8988T (cell line): ENCODE measurements at regions not wholly inside any gene's neighbourhood (a gene's known extent, or its start where the extent isn't known, plus 50 kb on each side); places are given as distances from the start of the nearest gene placed in this dataset.

Experiments
- DNase-seq: peaks from one replicate; pipeline ENCODE4 v3.0.0; 2011

- no peak for DNase-seq
Measured at GRCh38 chr1:98420376-98421084, 241.0 kb upstream of the SNX7 start.

GRCh38 chr1:98417820-98418219 lies 243.7 kb upstream of the SNX7 start:
- no peak for DNase-seq

- DNase-seq, result no peak
Measured at GRCh38 chr1:98410082-98410481, 251.4 kb upstream of the SNX7 start.

DNA sequence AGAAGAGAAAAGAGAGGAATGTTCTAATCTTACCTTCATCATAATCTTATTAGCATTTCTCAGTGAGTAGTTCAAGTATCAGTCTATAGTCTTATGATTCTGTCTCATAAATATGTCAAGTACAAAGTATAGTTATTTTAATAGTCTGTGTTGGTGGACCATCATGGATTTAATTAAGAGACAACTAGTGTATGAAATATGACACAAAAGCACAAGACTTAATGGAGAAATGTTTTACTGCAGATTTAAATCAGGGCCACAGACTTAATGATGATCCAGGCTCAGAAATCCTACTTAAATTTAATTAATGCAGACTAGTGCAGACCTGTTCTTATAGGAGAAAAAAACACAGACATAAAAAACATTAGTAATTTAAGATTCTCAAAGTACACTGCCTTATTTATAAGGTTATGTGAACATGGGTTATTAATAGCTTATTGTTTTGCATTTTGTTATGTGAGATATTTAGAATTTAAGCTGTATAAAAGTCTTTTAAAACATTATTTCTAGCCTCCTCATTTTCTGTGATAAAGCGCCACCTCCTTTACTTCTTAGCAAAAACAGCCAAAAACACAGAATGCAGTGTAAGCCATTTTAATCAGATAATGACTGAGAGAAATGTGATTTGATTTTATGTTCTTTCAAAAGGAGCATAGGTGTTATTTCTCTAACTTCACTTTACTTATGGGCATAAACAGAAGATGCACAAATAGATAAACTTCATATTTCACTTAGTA lies 255.0 kb upstream of the SNX7 start:
- no peak for DNase-seq

DNA sequence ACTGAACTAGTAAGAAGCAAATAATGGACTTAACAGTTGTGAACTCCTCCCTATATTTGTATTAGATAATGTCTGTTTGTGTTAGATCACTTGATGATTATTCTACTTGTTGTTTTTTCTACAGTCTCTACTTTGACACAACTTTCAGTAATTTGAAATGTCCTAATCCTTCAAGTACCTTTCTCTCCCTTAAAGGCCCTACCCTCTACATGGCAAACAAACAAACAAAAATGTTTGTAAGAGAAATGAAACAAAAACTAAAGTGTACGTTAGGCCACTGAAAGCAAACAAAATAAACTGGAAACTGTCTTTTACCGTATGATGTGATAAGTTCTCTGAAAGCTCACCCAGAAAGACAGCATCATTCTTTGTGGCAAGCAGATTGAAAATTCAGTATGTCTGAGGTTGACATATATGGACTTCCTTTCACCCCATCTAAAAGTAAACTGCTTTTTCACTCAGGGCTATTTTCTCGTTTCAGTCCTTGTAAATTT lies 255.9 kb upstream of the SNX7 start:
- no peak for DNase-seq

GRCh38 chr1:98404866-98405265 lies 256.7 kb upstream of the SNX7 start:
- DNase-seq, result no peak

- no peak for DNase-seq
Measured at GRCh38 chr1:98403963-98404480, 257.5 kb upstream of the SNX7 start.

GRCh38 chr1:98402860-98403259 lies 258.7 kb upstream of the SNX7 start:
- DNase-seq, result no peak

GRCh38 chr1:98400446-98400845 lies 261.1 kb upstream of the SNX7 start:
- DNase-seq, result no peak

GRCh38 chr1:98399218-98399617 lies 262.3 kb upstream of the SNX7 start:
- DNase-seq, result no peak

GRCh38 chr1:98398649-98399048 lies 262.9 kb upstream of the SNX7 start:
- DNase-seq, result no peak

GRCh38 chr1:98398092-98398491 lies 263.4 kb upstream of the SNX7 start:
- DNase-seq, result no peak

GRCh38 chr1:98393719-98394118 lies 267.8 kb upstream of the SNX7 start:
- no peak for DNase-seq

DNA sequence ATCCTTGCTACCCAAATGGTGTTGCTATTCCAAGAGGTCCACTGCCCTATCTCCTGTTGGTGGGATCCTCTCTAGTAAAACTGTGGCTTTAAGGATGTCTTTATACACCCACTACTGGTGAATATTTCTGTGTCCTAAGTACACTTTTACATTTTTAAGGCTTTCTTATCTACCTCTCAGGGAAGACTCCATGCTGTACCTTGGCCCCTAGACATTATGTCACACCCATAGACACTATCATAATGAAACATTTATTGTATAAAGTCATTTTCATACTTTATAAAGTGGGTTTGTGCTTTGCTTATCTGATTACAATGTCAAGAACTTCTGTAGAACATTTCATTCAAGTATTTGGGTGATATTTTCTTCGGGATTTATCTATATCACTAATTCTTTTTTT lies 270.3 kb upstream of the SNX7 start:
- no peak for DNase-seq

DNA sequence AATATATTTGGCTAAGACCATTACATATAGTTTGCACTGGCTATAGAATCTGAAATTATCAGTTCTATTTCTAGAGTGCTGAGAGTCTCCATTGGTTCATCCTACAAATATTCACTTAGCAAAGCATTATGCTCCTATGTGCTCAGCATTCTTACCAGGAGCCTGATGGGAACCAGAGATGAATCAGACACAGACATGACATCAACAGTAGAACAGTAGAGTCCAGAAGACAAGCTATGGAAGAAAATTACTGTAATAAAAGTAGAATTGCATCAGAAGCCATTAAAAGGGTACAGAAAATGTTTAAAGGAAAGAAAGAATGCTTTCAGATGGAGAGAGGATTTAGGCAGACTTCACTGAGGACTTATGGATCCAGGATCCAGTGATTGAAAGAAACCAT lies 271.7 kb upstream of the SNX7 start:
- no peak for DNase-seq

- DNase-seq, result no peak
Measured at GRCh38 chr1:98388441-98388840, 273.1 kb upstream of the SNX7 start.

DNA sequence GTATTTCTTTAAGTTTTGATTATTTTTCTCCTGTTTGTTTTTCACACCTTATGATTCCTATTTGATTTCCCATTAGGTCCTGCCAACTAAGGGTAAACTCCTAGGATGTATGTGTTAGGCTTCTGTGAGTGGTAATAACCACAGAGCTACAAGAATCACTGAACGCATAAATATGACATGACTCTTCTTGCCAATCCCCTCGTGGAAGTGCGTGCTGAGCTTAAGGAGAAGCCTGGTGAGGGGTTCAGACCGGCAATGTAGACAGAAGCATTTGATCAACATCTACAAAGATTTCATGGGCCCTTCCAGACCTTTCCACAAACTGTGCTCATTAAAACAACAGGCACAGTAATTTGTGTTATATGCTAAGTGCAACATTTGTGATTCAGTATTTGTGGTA lies 273.8 kb upstream of the SNX7 start:
- DNase-seq, result no peak

GRCh38 chr1:98386675-98387440 lies 274.7 kb upstream of the SNX7 start:
- DNase-seq, result no peak

GRCh38 chr1:98385652-98386051 lies 275.9 kb upstream of the SNX7 start:
- DNase-seq, result no peak

GRCh38 chr1:98384461-98385141 lies 276.9 kb upstream of the SNX7 start:
- DNase-seq, result no peak

DNA sequence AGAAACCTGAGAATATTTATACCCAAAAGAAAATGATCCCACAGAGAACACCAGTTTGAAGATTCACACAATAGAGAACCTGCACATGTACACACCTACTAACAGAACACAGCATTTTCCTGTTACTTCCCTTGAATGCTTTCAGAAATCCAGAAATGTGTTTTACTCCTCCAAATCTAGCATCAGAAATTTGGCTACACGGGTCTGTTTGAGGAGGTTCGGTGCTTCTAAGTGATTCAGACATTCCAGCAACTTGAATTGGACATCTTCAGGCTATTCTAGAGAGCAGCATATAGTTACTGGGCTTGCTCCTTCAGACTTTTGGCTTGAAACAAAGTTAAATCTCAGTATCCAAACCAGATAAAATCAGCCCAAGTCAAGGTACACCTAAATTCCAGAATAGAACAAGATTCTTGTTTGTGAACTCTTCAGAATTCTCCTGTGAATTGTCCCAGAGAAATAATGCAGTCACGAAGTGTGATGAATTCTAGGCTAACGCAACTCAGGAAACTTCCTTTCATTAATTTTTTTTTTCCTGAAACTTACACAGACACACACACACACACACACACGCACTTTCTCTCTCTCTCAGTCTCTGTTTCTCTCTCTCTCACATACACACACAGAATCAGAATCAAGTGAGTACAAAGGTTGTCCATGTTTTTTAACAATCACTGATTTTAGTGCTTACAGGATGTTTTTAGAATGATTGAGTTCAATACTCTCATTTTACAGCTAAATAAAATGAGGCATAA lies 278.4 kb upstream of the SNX7 start:
- DNase-seq, result no peak

DNA sequence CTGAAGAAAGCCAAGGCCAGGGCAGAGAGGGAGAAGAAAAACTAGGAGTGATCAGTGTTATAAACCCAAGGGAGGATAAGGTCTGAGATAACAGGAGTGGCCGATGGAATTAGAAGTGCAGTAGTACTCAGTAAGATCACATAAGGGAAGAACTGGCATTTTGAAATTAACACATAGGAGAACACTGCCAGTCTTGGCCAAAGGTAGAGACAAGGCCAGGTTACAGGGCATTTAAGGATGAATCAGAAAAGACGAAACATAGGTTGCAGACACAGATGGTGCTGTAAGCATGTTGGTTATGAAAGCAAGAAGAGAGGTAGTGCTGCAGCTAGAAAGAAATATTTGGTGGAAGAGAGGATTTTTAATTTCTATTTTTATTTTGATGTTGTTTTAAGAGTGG lies 278.9 kb upstream of the SNX7 start:
- DNase-seq, result no peak
